OCI-LY7 (cell line): ENCODE measurements at regions not wholly inside any gene's neighbourhood (a gene's known extent, or its start where the extent isn't known, plus 50 kb on each side); places are given as distances from the start of the nearest gene placed in this dataset.

Experiments
- CTCF ChIP-seq: fragments of 200-600 bp; sonication (generic); conservative IDR thresholded peaks from 2 replicates; pipeline ENCODE4 v1.5.1; 2014; ENCODE audit warnings: mild to moderate bottlenecking, antibody characterized with exemption, low read length, moderate library complexity, mixed read lengths
- EZH2phosphoT487 ChIP-seq: fragments of 200-600 bp; sonication (generic); IDR thresholded peaks from 2 replicates; pipeline ENCODE4 v1.6.1; 2018; ENCODE audit warnings: low read depth, borderline replicate concordance, mild to moderate bottlenecking, mixed run types, antibody characterized with exemption, low read length, moderate library complexity, mixed read lengths

GRCh38 chr13:58406545-58406944 lies 775.0 kb downstream of the PCDH17 start:
- no peak for TF ChIP-seq CTCF
- no peak for TF ChIP-seq EZH2phosphoT487
